ENCODE measurements at regions not wholly inside any gene's neighbourhood (a gene's known extent, or its start where the extent isn't known, plus 50 kb on each side); places are given as distances from the start of the nearest gene placed in this dataset.

DNA sequence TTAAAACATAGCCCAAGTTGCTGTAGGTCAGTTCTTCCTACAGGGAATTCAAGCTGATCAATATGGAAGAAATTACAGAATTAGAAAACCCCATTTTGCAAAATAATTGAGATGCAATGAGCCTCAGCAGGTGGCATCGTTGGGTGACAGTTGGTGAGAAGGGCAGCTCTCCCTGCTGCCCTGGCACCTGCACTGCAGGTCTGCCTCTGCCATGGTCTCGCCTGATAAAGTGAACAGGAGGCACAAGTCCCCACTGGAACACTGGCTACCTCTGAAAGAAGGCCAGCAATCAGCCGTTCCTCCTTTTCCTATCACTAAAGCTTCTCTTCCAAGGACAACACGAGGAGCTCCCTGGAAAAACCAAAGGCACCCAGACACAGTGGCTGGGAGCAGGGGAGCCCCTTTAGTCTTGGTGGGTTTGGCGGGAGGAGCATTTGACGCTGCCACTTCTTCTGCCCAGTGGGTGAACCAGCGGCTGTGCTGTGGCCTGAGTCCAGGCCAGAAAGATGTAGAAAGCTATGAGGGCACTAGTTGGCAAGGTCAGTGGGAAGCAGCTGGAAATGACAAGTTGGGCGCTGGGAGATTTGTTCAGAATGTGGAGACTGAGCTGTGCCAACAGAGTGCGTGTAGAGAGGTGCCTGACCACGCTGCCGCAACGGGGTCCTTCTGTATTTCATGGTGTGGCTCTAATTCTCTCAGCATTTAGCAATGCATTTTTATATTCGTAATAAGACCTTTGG lies 93.1 kb downstream of the RIPK4 start:
- no peak overlapping the region for H2AK5ac ChIP-seq (ENCODE audit: low read depth, low read length)

GRCh38 chr21:41673071-41673470 lies 93.8 kb downstream of the RIPK4 start:
- Histone ChIP-seq H3K18ac (ENCODE audit: low read length) (no peak overlapping the region), H4K91ac (ENCODE audit: low read depth, low read length, poor library complexity) (no peak overlapping the region), H2BK12ac (ENCODE audit: low read length) (peak overlapping the region; percentile 14), H3K79me1 (ENCODE audit: low read depth, low read length) (no peaks in the 10 kb centered on the region), H2BK120ac (ENCODE audit: low read depth, low read length) (no peak overlapping the region), H3K4me2 (ENCODE audit: insufficient read depth, low read length, poor library complexity, severe bottlenecking) (no peak overlapping the region), H3K4me3 (ENCODE audit: low read length in 2 of 2) (no peak overlapping the region), H2AK5ac (ENCODE audit: low read depth, low read length) (peak overlapping the region; percentile 5), H3K23ac (ENCODE audit: low read depth, low read length, poor library complexity) (no peak overlapping the region), H3K9ac (ENCODE audit: low read depth, low read length, poor library complexity) (no peak overlapping the region), H3K14ac (ENCODE audit: low read length) (no peak overlapping the region), H3K27me3 (ENCODE audit: control insufficient read depth in 3 of 3, insufficient read depth in 3 of 3, low read depth in 1 of 3, low read length in 3 of 3) (no peaks in the 10 kb centered on the region), H2BK5ac (ENCODE audit: low read length) (no peak overlapping the region), H2BK15ac (ENCODE audit: low read length) (no peak overlapping the region), H3K4me1 (ENCODE audit: control insufficient read depth in 2 of 2, insufficient read depth in 1 of 2, low read depth in 1 of 2, low read length in 2 of 2) (peaks cover 0 to under 1% of the 10 kb centered on the region in 2 donors), H3K27ac (replicated peaks; ENCODE audit: low read length) (no peak overlapping the region), H3K36me3 (replicated peaks in 1 of 2; ENCODE audit: control insufficient read depth in 2 of 2, insufficient read depth in 2 of 2, low read length in 2 of 2) (no peaks in the 10 kb centered on the region), H2AFZ (ENCODE audit: low read length) (no peak overlapping the region), H3K9me3 (replicated peaks in 1 of 2; ENCODE audit: control insufficient read depth in 2 of 2, insufficient read depth in 1 of 2, low read depth in 1 of 2, low read length in 2 of 2) (no peaks in the 10 kb centered on the region), H3K4ac (ENCODE audit: low read length) (no peak overlapping the region), H4K8ac (ENCODE audit: low read depth, low read length) (no peak overlapping the region)
- no peak for DNase-seq (ENCODE audit: low spot score)
- no CpG with 5 or more reads among the region's 18 CpGs for WGBS, 2 donors (ENCODE audit: extremely low coverage in 2 of 2, insufficient read length in 2 of 2, insufficient replicate concordance in 1 of 2)

More for the DNA sequence above, 93.1 kb downstream of the RIPK4 start:
- WGBS, 2 donors (ENCODE audit: extremely low coverage in 2 of 2, insufficient read length in 2 of 2, insufficient replicate concordance in 1 of 2), result no CpG with 5 or more reads among the region's 13 CpGs
- Histone ChIP-seq H3K14ac (ENCODE audit: low read length) (no peak overlapping the region), H3K4me3 (ENCODE audit: low read length in 2 of 2) (no peak overlapping the region), H2AFZ (ENCODE audit: low read length) (no peak overlapping the region), H3K4me1 (ENCODE audit: control insufficient read depth in 2 of 2, insufficient read depth in 1 of 2, low read depth in 1 of 2, low read length in 2 of 2) (peaks cover 0 to 8% of the 10 kb centered on the region in 2 donors), H3K9me3 (replicated peaks in 1 of 2; ENCODE audit: control insufficient read depth in 2 of 2, insufficient read depth in 1 of 2, low read depth in 1 of 2, low read length in 2 of 2) (no peaks in the 10 kb centered on the region), H3K79me1 (ENCODE audit: low read depth, low read length) (no peaks in the 10 kb centered on the region), H4K91ac (ENCODE audit: low read depth, low read length, poor library complexity) (no peak overlapping the region), H3K4me2 (ENCODE audit: insufficient read depth, low read length, poor library complexity, severe bottlenecking) (no peak overlapping the region), H3K18ac (ENCODE audit: low read length) (no peak overlapping the region), H2BK5ac (ENCODE audit: low read length) (no peak overlapping the region), H3K27me3 (ENCODE audit: control insufficient read depth in 3 of 3, insufficient read depth in 3 of 3, low read depth in 1 of 3, low read length in 3 of 3) (no peaks in the 10 kb centered on the region), H2BK12ac (ENCODE audit: low read length) (no peak overlapping the region), H2BK15ac (ENCODE audit: low read length) (no peak overlapping the region), H2BK120ac (ENCODE audit: low read depth, low read length) (no peak overlapping the region), H3K23ac (ENCODE audit: low read depth, low read length, poor library complexity) (no peak overlapping the region), H3K27ac (replicated peaks; ENCODE audit: low read length) (no peak overlapping the region), H3K9ac (ENCODE audit: low read depth, low read length, poor library complexity) (no peak overlapping the region), H3K4ac (ENCODE audit: low read length) (no peak overlapping the region), H3K36me3 (replicated peaks in 1 of 2; ENCODE audit: control insufficient read depth in 2 of 2, insufficient read depth in 2 of 2, low read length in 2 of 2) (no peaks in the 10 kb centered on the region), H4K8ac (ENCODE audit: low read depth, low read length) (no peak overlapping the region)
- no peak for DNase-seq (ENCODE audit: low spot score)

GRCh38 chr21:41672543-41672915 lies 94.3 kb downstream of the RIPK4 start:
- Histone ChIP-seq H2AFZ (ENCODE audit: low read length) (no peak overlapping the region), H3K18ac (ENCODE audit: low read length) (no peak overlapping the region), H2AK5ac (ENCODE audit: low read depth, low read length) (no peak overlapping the region), H3K14ac (ENCODE audit: low read length) (no peak overlapping the region), H2BK12ac (ENCODE audit: low read length) (no peak overlapping the region), H4K8ac (ENCODE audit: low read depth, low read length) (no peak overlapping the region), H2BK5ac (ENCODE audit: low read length) (no peak overlapping the region), H3K27ac (replicated peaks; ENCODE audit: low read length) (no peak overlapping the region), H3K9me3 (replicated peaks in 1 of 2; ENCODE audit: control insufficient read depth in 2 of 2, insufficient read depth in 1 of 2, low read depth in 1 of 2, low read length in 2 of 2) (no peaks in the 10 kb centered on the region), H3K36me3 (replicated peaks in 1 of 2; ENCODE audit: control insufficient read depth in 2 of 2, insufficient read depth in 2 of 2, low read length in 2 of 2) (no peaks in the 10 kb centered on the region), H3K4me3 (ENCODE audit: low read length in 2 of 2) (peak overlapping the region in 1 of 2 donors; percentile 56), H3K4me1 (ENCODE audit: control insufficient read depth in 2 of 2, insufficient read depth in 1 of 2, low read depth in 1 of 2, low read length in 2 of 2) (no peaks in the 10 kb centered on the region), H3K4ac (ENCODE audit: low read length) (no peak overlapping the region), H3K79me1 (ENCODE audit: low read depth, low read length) (no peaks in the 10 kb centered on the region), H3K27me3 (ENCODE audit: control insufficient read depth in 3 of 3, insufficient read depth in 3 of 3, low read depth in 1 of 3, low read length in 3 of 3) (no peaks in the 10 kb centered on the region), H3K23ac (ENCODE audit: low read depth, low read length, poor library complexity) (no peak overlapping the region), H2BK15ac (ENCODE audit: low read length) (no peak overlapping the region), H3K9ac (ENCODE audit: low read depth, low read length, poor library complexity) (peak overlapping the region; percentile 37), H2BK120ac (ENCODE audit: low read depth, low read length) (no peak overlapping the region), H4K91ac (ENCODE audit: low read depth, low read length, poor library complexity) (no peak overlapping the region), H3K4me2 (ENCODE audit: insufficient read depth, low read length, poor library complexity, severe bottlenecking) (no peak overlapping the region)
- DNase-seq (ENCODE audit: low spot score), result no peak
- no CpG with 5 or more reads among the region's 1 CpG for WGBS, 2 donors (ENCODE audit: extremely low coverage in 2 of 2, insufficient read length in 2 of 2, insufficient replicate concordance in 1 of 2)

GRCh38 chr21:41671859-41672542 lies 94.9 kb downstream of the RIPK4 start:
- H2BK120ac ChIP-seq (ENCODE audit: low read depth, low read length), result no peak overlapping the region
- no peak overlapping the region for H3K23ac ChIP-seq (ENCODE audit: low read depth, low read length, poor library complexity)
- no peaks in the 10 kb centered on the region for H3K36me3 ChIP-seq (replicated peaks in 1 of 2; ENCODE audit: control insufficient read depth in 2 of 2, insufficient read depth in 2 of 2, low read length in 2 of 2)
- H3K27ac ChIP-seq (replicated peaks; ENCODE audit: low read length), result no peak overlapping the region
- peak overlapping the region; percentile 3 for H2BK5ac ChIP-seq (ENCODE audit: low read length)
- H2BK12ac ChIP-seq (ENCODE audit: low read length), result no peak overlapping the region
- no peak overlapping the region for H4K91ac ChIP-seq (ENCODE audit: low read depth, low read length, poor library complexity)
- no peaks in the 10 kb centered on the region for H3K9me3 ChIP-seq (replicated peaks in 1 of 2; ENCODE audit: control insufficient read depth in 2 of 2, insufficient read depth in 1 of 2, low read depth in 1 of 2, low read length in 2 of 2)
- H3K4ac ChIP-seq (ENCODE audit: low read length), result no peak overlapping the region
- H2BK15ac ChIP-seq (ENCODE audit: low read length), result no peak overlapping the region
- WGBS, 2 donors (ENCODE audit: extremely low coverage in 2 of 2, insufficient read length in 2 of 2, insufficient replicate concordance in 1 of 2), result no CpG with 5 or more reads among the region's 22 CpGs
- H3K4me3 ChIP-seq (ENCODE audit: low read length in 2 of 2), result no peak overlapping the region
- H3K4me1 ChIP-seq (ENCODE audit: control insufficient read depth in 2 of 2, insufficient read depth in 1 of 2, low read depth in 1 of 2, low read length in 2 of 2), result no peaks in the 10 kb centered on the region
- H3K18ac ChIP-seq (ENCODE audit: low read length), result peak overlapping the region; percentile 68
- no peaks in the 10 kb centered on the region for H3K79me1 ChIP-seq (ENCODE audit: low read depth, low read length)
- no peak for DNase-seq (ENCODE audit: low spot score)
- H3K27me3 ChIP-seq (ENCODE audit: control insufficient read depth in 3 of 3, insufficient read depth in 3 of 3, low read depth in 1 of 3, low read length in 3 of 3), result no peaks in the 10 kb centered on the region
- H3K4me2 ChIP-seq (ENCODE audit: insufficient read depth, low read length, poor library complexity, severe bottlenecking), result no peak overlapping the region
- peak overlapping the region; percentile 11 for H2AK5ac ChIP-seq (ENCODE audit: low read depth, low read length)
- H3K9ac ChIP-seq (ENCODE audit: low read depth, low read length, poor library complexity), result no peak overlapping the region
- no peak overlapping the region for H3K14ac ChIP-seq (ENCODE audit: low read length)
- H2AFZ ChIP-seq (ENCODE audit: low read length), result no peak overlapping the region
- H4K8ac ChIP-seq (ENCODE audit: low read depth, low read length), result no peak overlapping the region

All from neuronal stem cell (in vitro differentiated cells).